NAMALWA (cell line): ENCODE measurements at regions not wholly inside any gene's neighbourhood (a gene's known extent, or its start where the extent isn't known, plus 50 kb on each side); places are given as distances from the start of the nearest gene placed in this dataset.
"Not testable (repeated sequence)": the region's sequence is repeated elsewhere in the genome, so short reads cannot be mapped to it uniquely, and the experiment has no call there.

ENCODE experiments used
- DNase-seq: peaks from one replicate; pipeline ENCODE4 v3.0.0-alpha.2; 2015; ENCODE audit warnings: low spot score

- no peak for DNase-seq
Observed at GRCh38 chr6:139990856-139991465, 616.5 kb upstream of the CITED2 start.

GRCh38 chr6:139990026-139990686 lies 615.7 kb upstream of the CITED2 start:
- no peak for DNase-seq

GRCh38 chr6:139988685-139989084 lies 614.2 kb upstream of the CITED2 start:
- no peak for DNase-seq

GRCh38 chr6:139987091-139987490 lies 612.6 kb upstream of the CITED2 start:
- DNase-seq = no peak

- DNase-seq = no peak
Observed at GRCh38 chr6:139985236-139985815, 610.9 kb upstream of the CITED2 start.

- DNase-seq = no peak
Observed at GRCh38 chr6:139984317-139984716, 609.9 kb upstream of the CITED2 start.

- DNase-seq = no peak
Observed at GRCh38 chr6:139983555-139984276, 609.3 kb upstream of the CITED2 start.

- DNase-seq = no peak
Observed at GRCh38 chr6:139982652-139983295, 608.3 kb upstream of the CITED2 start.

GRCh38 chr6:139982195-139982594 lies 607.7 kb upstream of the CITED2 start:
- DNase-seq = no peak

GRCh38 chr6:139981768-139982181 lies 607.3 kb upstream of the CITED2 start:
- peak; percentile 47 for DNase-seq

- DNase-seq = no peak
Observed at GRCh38 chr6:139981066-139981624, 606.7 kb upstream of the CITED2 start.

GRCh38 chr6:139980631-139981030 lies 606.2 kb upstream of the CITED2 start:
- DNase-seq = not testable (repeated sequence)

- DNase-seq = no peak
Observed at GRCh38 chr6:139979021-139979725, 604.7 kb upstream of the CITED2 start.

GRCh38 chr6:139977887-139978332 lies 603.5 kb upstream of the CITED2 start:
- no peak for DNase-seq

GRCh38 chr6:139973669-139974344 lies 599.4 kb upstream of the CITED2 start:
- DNase-seq = no peak

- DNase-seq = no peak
Observed at GRCh38 chr6:139972116-139972515, 597.7 kb upstream of the CITED2 start.

GRCh38 chr6:139970591-139970991 lies 596.1 kb upstream of the CITED2 start:
- DNase-seq = peak; percentile 20

GRCh38 chr6:139967497-139967896 lies 593.0 kb upstream of the CITED2 start:
- DNase-seq = no peak

- no peak for DNase-seq
Observed at GRCh38 chr6:139965393-139965792, 590.9 kb upstream of the CITED2 start.

- DNase-seq = no peak
Observed at GRCh38 chr6:139964737-139965136, 590.3 kb upstream of the CITED2 start.
